ENCODE measurements at regions not wholly inside any gene's neighbourhood (a gene's known extent, or its start where the extent isn't known, plus 50 kb on each side); places are given as distances from the start of the nearest gene placed in this dataset.
A peak's percentile ranks its signal among the peaks of the same experiment; 100 is the strongest.

- TF ChIP-seq CEBPB (IDR thresholded peaks at IDR 0.05; ENCODE audit: borderline replicate concordance in 1 of 2, low read depth in 2 of 2, low read length in 2 of 2) = no peak
- no peak for TF ChIP-seq SIX5 (IDR thresholded peaks at IDR 0.05; ENCODE audit: low read depth, low read length, severe bottlenecking)
- TF ChIP-seq RBBP5 (conservative IDR thresholded peaks at IDR 0.05) = no peak
- TF ChIP-seq BRCA1 (IDR thresholded peaks at IDR 0.05; ENCODE audit: low read depth, low read length) = no peak
- TF ChIP-seq GATAD2B (conservative IDR thresholded peaks at IDR 0.05; ENCODE audit: low read depth) = 0 out of 2 replicates have a peak, but pooled peaks have one; percentile 30
- no peak for TF ChIP-seq CHD1 (IDR thresholded peaks at IDR 0.05; ENCODE audit: low read depth, low read length)
- TF ChIP-seq ZNF274 (IDR thresholded peaks at IDR 0.05; ENCODE audit: insufficient read depth, insufficient read length) = no peak
- TF ChIP-seq IRF3 (IDR thresholded peaks at IDR 0.05) = no peak
- no peak for TF ChIP-seq NFYA (IDR thresholded peaks at IDR 0.05; ENCODE audit: borderline replicate concordance, low read depth, low read length)
- TF ChIP-seq MXI1 (IDR thresholded peaks at IDR 0.05; ENCODE audit: low read depth, low read length) = no peak
- TF ChIP-seq, protein P1, sequence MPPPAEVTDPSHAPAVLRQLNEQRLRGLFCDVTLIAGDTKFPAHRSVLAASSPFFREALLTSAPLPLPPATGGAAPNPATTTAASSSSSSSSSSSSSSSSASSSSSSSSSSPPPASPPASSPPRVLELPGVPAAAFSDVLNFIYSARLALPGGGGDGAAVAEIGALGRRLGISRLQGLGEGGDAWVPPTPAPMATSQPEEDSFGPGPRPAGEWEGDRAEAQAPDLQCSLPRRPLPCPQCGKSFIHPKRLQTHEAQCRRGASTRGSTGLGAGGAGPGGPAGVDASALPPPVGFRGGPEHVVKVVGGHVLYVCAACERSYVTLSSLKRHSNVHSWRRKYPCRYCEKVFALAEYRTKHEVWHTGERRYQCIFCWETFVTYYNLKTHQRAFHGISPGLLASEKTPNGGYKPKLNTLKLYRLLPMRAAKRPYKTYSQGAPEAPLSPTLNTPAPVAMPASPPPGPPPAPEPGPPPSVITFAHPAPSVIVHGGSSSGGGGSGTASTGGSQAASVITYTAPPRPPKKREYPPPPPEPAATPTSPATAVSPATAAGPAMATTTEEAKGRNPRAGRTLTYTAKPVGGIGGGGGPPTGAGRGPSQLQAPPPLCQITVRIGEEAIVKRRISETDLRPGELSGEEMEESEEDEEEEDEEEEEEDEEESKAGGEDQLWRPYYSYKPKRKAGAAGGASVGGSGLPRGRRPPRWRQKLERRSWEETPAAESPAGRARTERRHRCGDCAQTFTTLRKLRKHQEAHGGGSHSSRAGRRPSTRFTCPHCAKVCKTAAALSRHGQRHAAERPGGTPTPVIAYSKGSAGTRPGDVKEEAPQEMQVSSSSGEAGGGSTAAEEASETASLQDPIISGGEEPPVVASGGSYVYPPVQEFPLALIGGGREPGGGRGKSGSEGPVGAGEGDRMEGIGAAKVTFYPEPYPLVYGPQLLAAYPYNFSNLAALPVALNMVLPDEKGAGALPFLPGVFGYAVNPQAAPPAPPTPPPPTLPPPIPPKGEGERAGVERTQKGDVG (CRISPR knock-in tag; IDR thresholded peaks at IDR 0.05) = no peak
- no peak for TF ChIP-seq WRNIP1 (IDR thresholded peaks at IDR 0.05; ENCODE audit: borderline replicate concordance, low read depth, low read length)
- TF ChIP-seq, protein P2, sequence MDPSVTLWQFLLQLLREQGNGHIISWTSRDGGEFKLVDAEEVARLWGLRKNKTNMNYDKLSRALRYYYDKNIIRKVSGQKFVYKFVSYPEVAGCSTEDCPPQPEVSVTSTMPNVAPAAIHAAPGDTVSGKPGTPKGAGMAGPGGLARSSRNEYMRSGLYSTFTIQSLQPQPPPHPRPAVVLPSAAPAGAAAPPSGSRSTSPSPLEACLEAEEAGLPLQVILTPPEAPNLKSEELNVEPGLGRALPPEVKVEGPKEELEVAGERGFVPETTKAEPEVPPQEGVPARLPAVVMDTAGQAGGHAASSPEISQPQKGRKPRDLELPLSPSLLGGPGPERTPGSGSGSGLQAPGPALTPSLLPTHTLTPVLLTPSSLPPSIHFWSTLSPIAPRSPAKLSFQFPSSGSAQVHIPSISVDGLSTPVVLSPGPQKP (IDR thresholded peaks at IDR 0.05; ENCODE audit: low read depth, low read length) = no peak
- TF ChIP-seq DPF2 (IDR thresholded peaks at IDR 0.05) = peak; percentile 80
- TF ChIP-seq HDAC6 (IDR thresholded peaks at IDR 0.05; ENCODE audit: unreplicated experiment) = no peak
- TF ChIP-seq, protein P3, sequence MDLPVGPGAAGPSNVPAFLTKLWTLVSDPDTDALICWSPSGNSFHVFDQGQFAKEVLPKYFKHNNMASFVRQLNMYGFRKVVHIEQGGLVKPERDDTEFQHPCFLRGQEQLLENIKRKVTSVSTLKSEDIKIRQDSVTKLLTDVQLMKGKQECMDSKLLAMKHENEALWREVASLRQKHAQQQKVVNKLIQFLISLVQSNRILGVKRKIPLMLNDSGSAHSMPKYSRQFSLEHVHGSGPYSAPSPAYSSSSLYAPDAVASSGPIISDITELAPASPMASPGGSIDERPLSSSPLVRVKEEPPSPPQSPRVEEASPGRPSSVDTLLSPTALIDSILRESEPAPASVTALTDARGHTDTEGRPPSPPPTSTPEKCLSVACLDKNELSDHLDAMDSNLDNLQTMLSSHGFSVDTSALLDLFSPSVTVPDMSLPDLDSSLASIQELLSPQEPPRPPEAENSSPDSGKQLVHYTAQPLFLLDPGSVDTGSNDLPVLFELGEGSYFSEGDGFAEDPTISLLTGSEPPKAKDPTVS (IDR thresholded peaks at IDR 0.05; ENCODE audit: low read depth, low read length) = no peak
- TF ChIP-seq SPI1 (IDR thresholded peaks at IDR 0.05; ENCODE audit: borderline replicate concordance, insufficient read depth, low read depth, low read length) = peak; percentile 60; the same call in 1 of the 2 replicates
- no peak for TF ChIP-seq SMARCA5 (IDR thresholded peaks at IDR 0.05)
- TF ChIP-seq, protein P4, sequence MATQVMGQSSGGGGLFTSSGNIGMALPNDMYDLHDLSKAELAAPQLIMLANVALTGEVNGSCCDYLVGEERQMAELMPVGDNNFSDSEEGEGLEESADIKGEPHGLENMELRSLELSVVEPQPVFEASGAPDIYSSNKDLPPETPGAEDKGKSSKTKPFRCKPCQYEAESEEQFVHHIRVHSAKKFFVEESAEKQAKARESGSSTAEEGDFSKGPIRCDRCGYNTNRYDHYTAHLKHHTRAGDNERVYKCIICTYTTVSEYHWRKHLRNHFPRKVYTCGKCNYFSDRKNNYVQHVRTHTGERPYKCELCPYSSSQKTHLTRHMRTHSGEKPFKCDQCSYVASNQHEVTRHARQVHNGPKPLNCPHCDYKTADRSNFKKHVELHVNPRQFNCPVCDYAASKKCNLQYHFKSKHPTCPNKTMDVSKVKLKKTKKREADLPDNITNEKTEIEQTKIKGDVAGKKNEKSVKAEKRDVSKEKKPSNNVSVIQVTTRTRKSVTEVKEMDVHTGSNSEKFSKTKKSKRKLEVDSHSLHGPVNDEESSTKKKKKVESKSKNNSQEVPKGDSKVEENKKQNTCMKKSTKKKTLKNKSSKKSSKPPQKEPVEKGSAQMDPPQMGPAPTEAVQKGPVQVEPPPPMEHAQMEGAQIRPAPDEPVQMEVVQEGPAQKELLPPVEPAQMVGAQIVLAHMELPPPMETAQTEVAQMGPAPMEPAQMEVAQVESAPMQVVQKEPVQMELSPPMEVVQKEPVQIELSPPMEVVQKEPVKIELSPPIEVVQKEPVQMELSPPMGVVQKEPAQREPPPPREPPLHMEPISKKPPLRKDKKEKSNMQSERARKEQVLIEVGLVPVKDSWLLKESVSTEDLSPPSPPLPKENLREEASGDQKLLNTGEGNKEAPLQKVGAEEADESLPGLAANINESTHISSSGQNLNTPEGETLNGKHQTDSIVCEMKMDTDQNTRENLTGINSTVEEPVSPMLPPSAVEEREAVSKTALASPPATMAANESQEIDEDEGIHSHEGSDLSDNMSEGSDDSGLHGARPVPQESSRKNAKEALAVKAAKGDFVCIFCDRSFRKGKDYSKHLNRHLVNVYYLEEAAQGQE (IDR thresholded peaks at IDR 0.05; ENCODE audit: low read depth, low read length) = no peak
- TF ChIP-seq SRF (IDR thresholded peaks at IDR 0.05; ENCODE audit: low read depth in 2 of 2, low read length in 2 of 2) = no peak
- no peak for TF ChIP-seq TBL1XR1 (IDR thresholded peaks at IDR 0.05; ENCODE audit: low read depth, low read length)
These were observed 60.2 kb upstream of the RFC3 start (continued) for GRCh38 chr13:33757713-33758112.

Measured in GM12878 (cell line).